ENCODE measurements at regions not wholly inside any gene's neighbourhood (a gene's known extent, or its start where the extent isn't known, plus 50 kb on each side); places are given as distances from the start of the nearest gene placed in this dataset.

GRCh38 chr5:113800686-113801085 is 287.2 kb downstream of the YTHDC2 start:
- TF ChIP-seq ZNF274 (IDR thresholded peaks at IDR 0.05; ENCODE audit: low read depth, low read length) (no peak), RAD21 (IDR thresholded peaks at IDR 0.05; ENCODE audit: low read depth) (no peak), CTCF (IDR thresholded peaks at IDR 0.05 in 2 of 3, conservative IDR thresholded peaks at IDR 0.05 in 1 of 3; ENCODE audit: borderline replicate concordance in 1 of 3, insufficient read depth in 1 of 3, low read depth in 2 of 3, low read length in 2 of 3) (no peak), CEBPB (IDR thresholded peaks at IDR 0.05; ENCODE audit: low read depth) (no peak), MAX (IDR thresholded peaks at IDR 0.05) (no peak)
